H1 (cell line): ENCODE measurements at regions not wholly inside any gene's neighbourhood (a gene's known extent, or its start where the extent isn't known, plus 50 kb on each side); places are given as distances from the start of the nearest gene placed in this dataset.

Source experiments
- CTCF ChIA-PET: fragments of 300-600 bp; sonication (Branson Sonifier 250); formaldehyde crosslinking; loops from one replicate; lab custom pipeline; 2021; ENCODE audit not compliant: partially characterized antibody; lab: Charles Lee
- POLR2A ChIA-PET: fragments of 300-600 bp; sonication (Branson Sonifier 250); formaldehyde crosslinking; loops from one replicate; lab custom pipeline; 2021; ENCODE audit warnings: inconsistent platforms; ENCODE audit not compliant: partially characterized antibody; lab: Charles Lee
- DNase-seq, 2 experiments: peaks; one replicate each; pipeline versions ENCODE4 v3.0.0 to v3.0.0-alpha.2; 2010 to 2022; ENCODE audit warnings: low spot score in 2 of 2, low read depth in 1 of 2, mixed read lengths in 1 of 2
- FAIRE-seq: peaks from 2 replicates; lab custom pipeline; 2011; peaks lifted over from hg19 to GRCh38; lab: Jason Lieb, UNC
- H2AFZ ChIP-seq: 2 replicates; pipeline ENCODE4 v1.8.1; 2012; ENCODE audit warnings: low read length, inconsistent platforms
- H2AK5ac ChIP-seq: 2 replicates; pipeline ENCODE4 v1.6.1; 2013; ENCODE audit warnings: low read depth, low read length
- H2BK120ac ChIP-seq: replicated peaks from 2 replicates; pipeline ENCODE3; 2013; ENCODE audit warnings: low read depth, low read length, inconsistent platforms
- H2BK12ac ChIP-seq: 2 replicates; pipeline ENCODE4 v1.6.1; 2013; ENCODE audit warnings: low read depth, low read length
- H2BK15ac ChIP-seq: 2 replicates; pipeline ENCODE4 v1.6.1; 2013; ENCODE audit warnings: low read length
- H2BK20ac ChIP-seq: 2 replicates; pipeline ENCODE4 v1.6.1; 2013; ENCODE audit warnings: low read length
- H2BK5ac ChIP-seq: 2 replicates; pipeline ENCODE4 v1.6.1; 2013; ENCODE audit warnings: low read depth, low read length
- H3K14ac ChIP-seq: 2 replicates; pipeline ENCODE4 v1.6.1; 2013; ENCODE audit warnings: inconsistent platforms; ENCODE audit not compliant: insufficient read length
- H3K18ac ChIP-seq: 2 replicates; pipeline ENCODE4 v1.6.1; 2013; ENCODE audit warnings: low read length; ENCODE audit errors: extremely low read depth
- H3K23ac ChIP-seq: 2 replicates; pipeline ENCODE4 v1.6.1; 2013; ENCODE audit warnings: inconsistent platforms; ENCODE audit not compliant: insufficient read length
- H3K23me2 ChIP-seq: 2 replicates; pipeline ENCODE4 v1.6.1; 2013; ENCODE audit warnings: low read depth, low read length
- H3K27ac ChIP-seq: 2 replicates; pipeline ENCODE4 v1.6.1; 2011; ENCODE audit warnings: low read depth, low read length, inconsistent platforms
- H3K27me3 ChIP-seq, 4 experiments: replicated peaks in 1 of 4; 1 replicate in 1 of 4; 2 replicates in 3 of 4; pipeline versions ENCODE4 v1.6.1 to v1.8.1; 2011 to 2013; ENCODE audit warnings: low read length in 3 of 4, mild to moderate bottlenecking in 3 of 4, inconsistent platforms in 2 of 4, mixed read lengths in 2 of 4, moderate library complexity in 1 of 4; ENCODE audit not compliant: control insufficient read depth in 3 of 4, insufficient read depth in 3 of 4; ENCODE audit errors: extremely low read depth in 1 of 4
- H3K36me3 ChIP-seq, 4 experiments: 2 replicates each; pipeline versions ENCODE4 v1.6.1 to v1.8.1; 2011 to 2013; ENCODE audit warnings: mild to moderate bottlenecking in 4 of 4, low read length in 3 of 4, moderate library complexity in 2 of 4, control low read depth in 1 of 4, inconsistent platforms in 1 of 4; ENCODE audit not compliant: insufficient read depth in 4 of 4, control insufficient read depth in 2 of 4
- H3K4ac ChIP-seq: replicated peaks from 2 replicates; pipeline ENCODE3; 2013; ENCODE audit warnings: low read length, low read depth, mixed read lengths, inconsistent platforms; ENCODE audit not compliant: insufficient read length
- H3K4me1 ChIP-seq, 4 experiments: replicated peaks in 1 of 4; 1 replicate in 1 of 4; 2 replicates in 3 of 4; pipeline versions ENCODE4 v1.6.1 to v1.8.1; 2011 to 2013; ENCODE audit warnings: low read length in 3 of 4, inconsistent platforms in 2 of 4, mixed read lengths in 1 of 4; ENCODE audit not compliant: insufficient read depth in 4 of 4, control insufficient read depth in 3 of 4
- H3K4me2 ChIP-seq, 2 experiments: 2 replicates each; pipeline versions ENCODE4 v1.6.1 to v1.8.1; 2011 to 2013; ENCODE audit warnings: low read depth in 2 of 2, low read length in 2 of 2, control low read depth in 1 of 2, inconsistent platforms in 1 of 2, mild to moderate bottlenecking in 1 of 2; ENCODE audit not compliant: insufficient read depth in 1 of 2
- H3K4me3 ChIP-seq, 4 experiments: fragments of 200-600, 300-600 bp in 1 of 4; sonication (generic), shearing (Covaris generic), sonication (Bioruptor Twin) in 1 of 4; 2 replicates each; pipeline versions ENCODE4 v1.5.1 to v1.8.1; 2011 to 2016; ENCODE audit warnings: low read length in 4 of 4, low read depth in 3 of 4, control low read depth in 2 of 4, inconsistent platforms in 2 of 4, mild to moderate bottlenecking in 2 of 4, mixed read lengths in 1 of 4, moderate library complexity in 1 of 4; ENCODE audit not compliant: insufficient read depth in 2 of 4; ENCODE audit errors: extremely low read depth in 1 of 4
- H3K56ac ChIP-seq: replicated peaks from 2 replicates; pipeline ENCODE3; 2013; ENCODE audit warnings: low read depth, mild to moderate bottlenecking, mixed read lengths, low read length, inconsistent platforms; ENCODE audit not compliant: insufficient read length
- H3K79me1 ChIP-seq: 2 replicates; pipeline ENCODE4 v1.6.1; 2013; ENCODE audit warnings: low read depth, low read length, control low read depth
- H3K79me2 ChIP-seq, 2 experiments: 2 replicates each; pipeline versions ENCODE4 v1.6.1 to v1.8.1; 2012 to 2013; ENCODE audit warnings: low read length in 2 of 2, mild to moderate bottlenecking in 2 of 2, inconsistent platforms in 1 of 2; ENCODE audit not compliant: insufficient read depth in 2 of 2, control insufficient read depth in 1 of 2
- H3K9ac ChIP-seq, 4 experiments: replicated peaks in 1 of 4; 1 replicate in 1 of 4; 2 replicates in 3 of 4; pipeline versions ENCODE4 v1.6.1 to v1.8.1; 2011 to 2013; ENCODE audit warnings: low read depth in 3 of 4, low read length in 3 of 4, control low read depth in 2 of 4, mild to moderate bottlenecking in 2 of 4, moderate library complexity in 2 of 4, inconsistent platforms in 1 of 4; ENCODE audit errors: extremely low read depth in 1 of 4
- H3K9me3 ChIP-seq, 2 experiments: 2 replicates each; pipeline versions ENCODE4 v1.6.1 to v1.8.1; 2012 to 2013; ENCODE audit warnings: mild to moderate bottlenecking in 2 of 2, moderate library complexity in 2 of 2, control low read depth in 1 of 2, inconsistent platforms in 1 of 2, low read depth in 1 of 2, low read length in 1 of 2, mixed read lengths in 1 of 2; ENCODE audit not compliant: insufficient read depth in 2 of 2
- H4K20me1 ChIP-seq, 2 experiments: replicated peaks in 1 of 2; 2 replicates each; pipeline versions ENCODE3 to v1.8.1; 2011 to 2013; ENCODE audit warnings: inconsistent platforms in 2 of 2, low read length in 2 of 2, mild to moderate bottlenecking in 1 of 2; ENCODE audit not compliant: insufficient read depth in 2 of 2, control insufficient read depth in 1 of 2
- H4K5ac ChIP-seq: 2 replicates; pipeline ENCODE4 v1.6.1; 2013; ENCODE audit warnings: low read length, low read depth, mixed read lengths, inconsistent platforms; ENCODE audit not compliant: insufficient read length
- H4K8ac ChIP-seq: 2 replicates; pipeline ENCODE4 v1.8.0; 2013; ENCODE audit warnings: mild to moderate bottlenecking, moderate library complexity, low read length, inconsistent platforms; ENCODE audit not compliant: insufficient read depth; ENCODE audit errors: extremely low read depth
- H4K91ac ChIP-seq: replicated peaks from 2 replicates; pipeline ENCODE3; 2013; ENCODE audit warnings: low read length, mixed read lengths, inconsistent platforms; ENCODE audit not compliant: insufficient read length
- ASH2L ChIP-seq: fragments of 200-600, 300-600 bp; sonication (generic); IDR thresholded peaks from one replicate; pipeline ENCODE4 v1.7.1; 2017; ENCODE audit warnings: low read length
- BRCA1 ChIP-seq: IDR thresholded peaks from 2 replicates; pipeline ENCODE4 v1.6.1; 2012; ENCODE audit warnings: low read depth, low read length, improper control_type of control experiment
- CEBPB ChIP-seq: IDR thresholded peaks from 2 replicates; pipeline ENCODE4 v1.6.1; 2012; ENCODE audit warnings: low read depth, low read length
- EZH2 ChIP-seq: fragments of 200-600 bp; sonication (generic); IDR thresholded peaks from 2 replicates; pipeline ENCODE4 v1.7.1; 2012; ENCODE audit warnings: low read depth, mild to moderate bottlenecking, moderate library complexity, low read length, inconsistent platforms; ENCODE audit not compliant: severe bottlenecking
- HDAC2 ChIP-seq, 2 experiments: fragments of 300-600 bp in 1 of 2; sonication (generic) in 1 of 2; IDR thresholded peaks; 2 replicates each; pipeline ENCODE4 v1.6.1; 2011 to 2012; ENCODE audit warnings: low read depth in 2 of 2, low read length in 2 of 2, mild to moderate bottlenecking in 2 of 2, moderate library complexity in 2 of 2, borderline replicate concordance in 1 of 2, inconsistent platforms in 1 of 2
- JUN ChIP-seq: IDR thresholded peaks from 2 replicates; pipeline ENCODE4 v1.6.1; 2011; ENCODE audit warnings: low read depth, mild to moderate bottlenecking, improper control_type of control experiment, low read length
- JUND ChIP-seq: IDR thresholded peaks from 2 replicates; pipeline ENCODE4 v1.6.1; 2011; ENCODE audit warnings: mild to moderate bottlenecking, improper control_type of control experiment, low read length
- KDM1A ChIP-seq: fragments of 200-600, 300-600 bp; sonication (generic); IDR thresholded peaks from 2 replicates; pipeline ENCODE4 v1.7.1; 2016; ENCODE audit warnings: mild to moderate bottlenecking, low read length, borderline replicate concordance
- RFX5 ChIP-seq: IDR thresholded peaks from 2 replicates; pipeline ENCODE4 v1.6.1; 2011; ENCODE audit warnings: low read depth, low read length, improper control_type of control experiment, borderline replicate concordance
- SIN3A ChIP-seq, 2 experiments: IDR thresholded peaks in 1 of 2; conservative IDR thresholded peaks in 1 of 2; 2 replicates each; pipeline ENCODE4 v1.6.1; 2011 to 2012; ENCODE audit warnings: low read length in 2 of 2, improper control_type of control experiment in 1 of 2, low read depth in 1 of 2, mild to moderate bottlenecking in 1 of 2
- TEAD4 ChIP-seq: IDR thresholded peaks from 2 replicates; pipeline ENCODE4 v1.6.1; 2012; ENCODE audit warnings: low read depth, low read length, inconsistent platforms, mixed read lengths
- WGBS, 2 experiments: shearing (Covaris generic) in 1 of 2; methylation state at CpG; one replicate each; pipeline versions ENCODE4 v1.1.6 to v1.1.7; 2013 to 2015; ENCODE audit warnings: low lambda C conversion rate in 2 of 2, mixed read lengths in 2 of 2, inconsistent platforms in 1 of 2, low coverage in 1 of 2, missing lambda C conversion rate in 1 of 2; ENCODE audit not compliant: insufficient replicate concordance in 2 of 2, insufficient coverage in 1 of 2, insufficient read length in 1 of 2; ENCODE audit errors: extremely low coverage in 1 of 2, missing lambda C conversion rate in 1 of 2; 5-methylcytosine and 5-hydroxymethylcytosine counted together
- TF ChIP-seq, protein P1 (sequence below): IDR thresholded peaks from 2 replicates; pipeline ENCODE4 v1.6.1; 2011; ENCODE audit warnings: low read depth, mild to moderate bottlenecking, low read length; ENCODE audit not compliant: insufficient read depth
- TF ChIP-seq, protein P2 (sequence below): IDR thresholded peaks from 2 replicates; pipeline ENCODE4 v1.6.1; 2012; ENCODE audit warnings: inconsistent platforms
- TF ChIP-seq, protein P3 (sequence below): IDR thresholded peaks from 2 replicates; pipeline ENCODE4 v1.6.1; 2012; ENCODE audit warnings: inconsistent platforms

DNA sequence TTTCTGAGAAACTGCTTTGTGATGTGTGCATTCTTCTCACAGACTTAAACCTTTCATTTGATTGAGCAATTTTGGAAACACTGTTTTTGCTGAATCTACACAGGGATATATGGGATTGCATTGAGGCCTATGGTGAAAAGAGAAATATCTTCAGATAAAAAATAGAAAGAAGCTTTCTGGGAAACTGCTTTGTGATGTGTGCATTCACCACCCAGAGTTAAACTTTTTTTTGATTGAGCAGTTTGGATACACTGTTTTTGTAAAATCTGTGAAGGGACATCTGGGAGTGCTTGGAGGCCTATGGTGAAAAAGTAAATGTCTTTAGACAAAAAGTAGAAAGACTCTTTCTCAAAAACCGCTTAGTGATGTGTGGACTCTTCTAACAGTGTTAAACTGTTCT lies 1683.8 kb downstream of the UQCRFS1 start:
- Histone ChIP-seq H3K27ac (no peak overlapping the region), H4K5ac (no peak overlapping the region), H3K79me1 (no peaks in the 10 kb centered on the region), H2AK5ac (no peak overlapping the region), H3K4me1 (no peaks in the 10 kb centered on the region), H3K9me3 (peaks cover 61 to 62% of the 10 kb centered on the region in 2 experiments), H2BK120ac (no peak overlapping the region), H3K9ac (no peak overlapping the region), H2BK5ac (no peak overlapping the region), H3K79me2 (no peaks in the 10 kb centered on the region), H2BK20ac (no peak overlapping the region), H4K91ac (no peak overlapping the region), H3K23me2 (no peaks in the 10 kb centered on the region), H3K27me3 (no peaks in the 10 kb centered on the region), H2BK15ac (no peak overlapping the region), H3K14ac (no peak overlapping the region), H3K18ac (no peak overlapping the region), H3K4me3 (no peak overlapping the region), H3K4me2 (no peak overlapping the region), H3K4ac (no peak overlapping the region), H3K23ac (no peak overlapping the region), H4K20me1 (no peaks in the 10 kb centered on the region), H3K56ac (no peak overlapping the region), H2BK12ac (no peak overlapping the region), H4K8ac (no peak overlapping the region), H2AFZ (no peak overlapping the region), H3K36me3 (no peaks in the 10 kb centered on the region)
- no peak for FAIRE-seq
- DNase-seq, result no peak
- ChIA-PET POLR2A (no interaction called here), CTCF (no interaction called here)
- WGBS, 2 experiments, result 41% methylated on average over 1 of the region's 1 CpG; no CpG with 5 or more reads in 1 of the 2 experiments
- no peak for TF ChIP-seq HDAC2 (IDR thresholded peaks at IDR 0.05; ENCODE audit: borderline replicate concordance in 1 of 2, low read depth in 2 of 2, low read length in 2 of 2)
- no peak for TF ChIP-seq KDM1A
- TF ChIP-seq, protein P1, sequence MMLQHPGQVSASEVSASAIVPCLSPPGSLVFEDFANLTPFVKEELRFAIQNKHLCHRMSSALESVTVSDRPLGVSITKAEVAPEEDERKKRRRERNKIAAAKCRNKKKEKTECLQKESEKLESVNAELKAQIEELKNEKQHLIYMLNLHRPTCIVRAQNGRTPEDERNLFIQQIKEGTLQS, result no peak
- no peak for TF ChIP-seq CEBPB
- TF ChIP-seq, protein P2, sequence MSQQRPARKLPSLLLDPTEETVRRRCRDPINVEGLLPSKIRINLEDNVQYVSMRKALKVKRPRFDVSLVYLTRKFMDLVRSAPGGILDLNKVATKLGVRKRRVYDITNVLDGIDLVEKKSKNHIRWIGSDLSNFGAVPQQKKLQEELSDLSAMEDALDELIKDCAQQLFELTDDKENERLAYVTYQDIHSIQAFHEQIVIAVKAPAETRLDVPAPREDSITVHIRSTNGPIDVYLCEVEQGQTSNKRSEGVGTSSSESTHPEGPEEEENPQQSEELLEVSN, result no peak
- TF ChIP-seq ASH2L, result no peak
- TF ChIP-seq RFX5, result no peak
- no peak for TF ChIP-seq SIN3A (conservative IDR thresholded peaks at IDR 0.05 in 1 of 2, IDR thresholded peaks at IDR 0.05 in 1 of 2; ENCODE audit: low read depth in 1 of 2, low read length in 2 of 2)
- no peak for TF ChIP-seq EZH2
- TF ChIP-seq BRCA1, result no peak
- TF ChIP-seq TEAD4, result no peak
- TF ChIP-seq, protein P3, sequence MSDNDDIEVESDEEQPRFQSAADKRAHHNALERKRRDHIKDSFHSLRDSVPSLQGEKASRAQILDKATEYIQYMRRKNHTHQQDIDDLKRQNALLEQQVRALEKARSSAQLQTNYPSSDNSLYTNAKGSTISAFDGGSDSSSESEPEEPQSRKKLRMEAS, result no peak
- no peak for TF ChIP-seq JUN
- no peak for TF ChIP-seq JUND
